ENCODE measurements at regions not wholly inside any gene's neighbourhood (a gene's known extent, or its start where the extent isn't known, plus 50 kb on each side); places are given as distances from the start of the nearest gene placed in this dataset.

GRCh38 chr3:11089931-11090330 is 64.4 kb upstream of the HRH1 start:
- no peak for DNase-seq (ENCODE audit: low read depth, low spot score)
- no peak overlapping the region for H3K27ac ChIP-seq (ENCODE audit: low read depth, low read length)
- H3K27me3 ChIP-seq (ENCODE audit: control insufficient read depth, insufficient read depth, low read length), result no peaks in the 10 kb centered on the region
- H3K4me3 ChIP-seq (ENCODE audit: low read depth, low read length), result no peak overlapping the region
- ChIA-PET POLR2A (no interaction called here), CTCF (no interaction called here)
- peaks cover 3% of the 10 kb centered on the region; the same call in 1 of the 2 replicates for H3K9me3 ChIP-seq (ENCODE audit: control insufficient read depth, insufficient read depth, low read length)
- no peak for TF ChIP-seq CTCF (IDR thresholded peaks at IDR 0.05; ENCODE audit: low read depth, low read length)

GRCh38 chr3:11090551-11090950 is 63.7 kb upstream of the HRH1 start:
- POLR2A ChIA-PET, result no interaction called here
- TF ChIP-seq CTCF (IDR thresholded peaks at IDR 0.05; ENCODE audit: low read depth, low read length), result no peak
- peaks cover 3% of the 10 kb centered on the region; the same call in 1 of the 2 replicates for H3K9me3 ChIP-seq (ENCODE audit: control insufficient read depth, insufficient read depth, low read length)
- DNase-seq (ENCODE audit: low read depth, low spot score), result no peak
- H3K4me3 ChIP-seq (ENCODE audit: low read depth, low read length), result no peak overlapping the region
- no peak overlapping the region for H3K27ac ChIP-seq (ENCODE audit: low read depth, low read length)
- H3K27me3 ChIP-seq (ENCODE audit: control insufficient read depth, insufficient read depth, low read length), result no peaks in the 10 kb centered on the region
- CTCF ChIA-PET, result interaction anchor here (0.6 kb wide), 1 partner anchor 1251 kb away, joined by 4 read pairs; no protein-coding TSS in a partner anchor

- H3K4me3 ChIP-seq (ENCODE audit: low read depth, low read length), result no peak overlapping the region
- peaks cover 3% of the 10 kb centered on the region; the same call in 1 of the 2 replicates for H3K9me3 ChIP-seq (ENCODE audit: control insufficient read depth, insufficient read depth, low read length)
- H3K27me3 ChIP-seq (ENCODE audit: control insufficient read depth, insufficient read depth, low read length), result no peaks in the 10 kb centered on the region
- DNase-seq (ENCODE audit: low read depth, low spot score), result no peak
- no peak overlapping the region for H3K27ac ChIP-seq (ENCODE audit: low read depth, low read length)
- POLR2A ChIA-PET, result no interaction called here
- CTCF ChIA-PET, result interaction anchor here (0.5 kb wide), 1 partner anchor 94 kb away, joined by 3 read pairs; no protein-coding TSS in a partner anchor
- no peak for TF ChIP-seq CTCF (IDR thresholded peaks at IDR 0.05; ENCODE audit: low read depth, low read length)
Measured at GRCh38 chr3:11091088-11091590, 63.2 kb upstream of the HRH1 start.

- no peak for DNase-seq (ENCODE audit: low read depth, low spot score)
- CTCF ChIA-PET, result interaction anchor here (1.4 kb wide), 1 partner anchor 31 kb away, joined by 7 read pairs; no protein-coding TSS in a partner anchor
- Histone ChIP-seq H3K4me3 (ENCODE audit: low read depth, low read length) (no peak overlapping the region), H3K27me3 (ENCODE audit: control insufficient read depth, insufficient read depth, low read length) (no peaks in the 10 kb centered on the region), H3K27ac (ENCODE audit: low read depth, low read length) (no peak overlapping the region), H3K9me3 (ENCODE audit: control insufficient read depth, insufficient read depth, low read length) (peaks cover 3% of the 10 kb centered on the region; the same call in 1 of the 2 replicates)
- TF ChIP-seq CTCF (IDR thresholded peaks at IDR 0.05; ENCODE audit: low read depth, low read length), result no peak
- POLR2A ChIA-PET, result no interaction called here
Measured at GRCh38 chr3:11091791-11092190, 62.5 kb upstream of the HRH1 start.

- POLR2A ChIA-PET, result no interaction called here
- H3K9me3 ChIP-seq (ENCODE audit: control insufficient read depth, insufficient read depth, low read length), result peaks cover 3% of the 10 kb centered on the region; the same call in 1 of the 2 replicates
Measured at GRCh38 chr3:11093823-11094340, 60.4 kb upstream of the HRH1 start.

More at GRCh38 chr3:11093823-11094340, 60.4 kb upstream of the HRH1 start:
- DNase-seq (ENCODE audit: low read depth, low spot score), result no peak
- Histone ChIP-seq H3K27me3 (ENCODE audit: control insufficient read depth, insufficient read depth, low read length) (no peaks in the 10 kb centered on the region), H3K4me3 (ENCODE audit: low read depth, low read length) (no peak overlapping the region), H3K27ac (ENCODE audit: low read depth, low read length) (no peak overlapping the region)
- CTCF ChIA-PET, result interaction anchor here (1.7 kb wide), 1 partner anchor 33 kb away, joined by 7 read pairs; no protein-coding TSS in a partner anchor
- no peak for TF ChIP-seq CTCF (IDR thresholded peaks at IDR 0.05; ENCODE audit: low read depth, low read length)
